Lung (tissue), 11 donors: ENCODE measurements at regions not wholly inside any gene's neighbourhood (a gene's known extent, or its start where the extent isn't known, plus 50 kb on each side); places are given as distances from the start of the nearest gene placed in this dataset.

ENCODE experiments used
- ATAC-seq: fragments of 200-7000 bp; cut with Tn5 transposase; one replicate; pipeline ENCODE4 v1.9.1; 2020; ENCODE audit warnings: moderate number of reproducible peaks; ENCODE audit not compliant: insufficient read depth, low FRiP score
- DNase-seq, 3 donors: peaks; one replicate each; pipeline ENCODE4 v3.0.0-alpha.2; 2013 to 2017
- H3K27ac ChIP-seq, 2 donors: one replicate each; pipeline ENCODE4 v1.5.1; 2013; ENCODE audit warnings: mild to moderate bottlenecking in 2 of 2, moderate library complexity in 2 of 2, control low read depth in 1 of 2, inconsistent platforms in 1 of 2, low read depth in 1 of 2, low read length in 1 of 2
- H3K27me3 ChIP-seq, 3 donors: one replicate each; pipeline ENCODE4 v1.5.1; 2013; ENCODE audit warnings: low read length in 2 of 3; ENCODE audit not compliant: control insufficient read depth in 3 of 3, insufficient read depth in 3 of 3
- H3K36me3 ChIP-seq, 4 donors: one replicate each; pipeline ENCODE4 v1.5.1; 2013; ENCODE audit warnings: low read length in 4 of 4, mild to moderate bottlenecking in 1 of 4, moderate library complexity in 1 of 4; ENCODE audit not compliant: control insufficient read depth in 4 of 4, insufficient read depth in 4 of 4
- H3K4me1 ChIP-seq, 5 donors: one replicate each; pipeline ENCODE4 v1.5.1; 2013; ENCODE audit warnings: low read length in 5 of 5, mild to moderate bottlenecking in 2 of 5, moderate library complexity in 1 of 5; ENCODE audit not compliant: control insufficient read depth in 5 of 5, insufficient read depth in 5 of 5
- H3K4me3 ChIP-seq: one replicate; pipeline ENCODE4 v1.5.1; 2013; ENCODE audit warnings: mild to moderate bottlenecking, control low read depth, moderate library complexity
- H3K9ac ChIP-seq, 2 donors: one replicate each; pipeline ENCODE4 v1.5.1; 2013; ENCODE audit warnings: low read length in 2 of 2, control low read depth in 1 of 2; ENCODE audit not compliant: insufficient read depth in 1 of 2
- H3K9me3 ChIP-seq, 4 donors: one replicate each; pipeline ENCODE4 v1.5.1; 2013; ENCODE audit warnings: low read length in 3 of 4, mild to moderate bottlenecking in 1 of 4, moderate library complexity in 1 of 4; ENCODE audit not compliant: control insufficient read depth in 4 of 4, insufficient read depth in 3 of 4
- WGBS, 2 donors: extraction: QIAGEN DNeasy Blood & Tissue Kit; methylation state at CpG; one replicate each; pipeline ENCODE4 v1.1.7; 2013; 5-methylcytosine and 5-hydroxymethylcytosine counted together
- TF ChIP-seq, protein P1 (sequence below): IDR thresholded peaks from 2 replicates; pipeline ENCODE4 v1.5.1; 2012; ENCODE audit warnings: mild to moderate bottlenecking; ENCODE audit errors: control extremely low read depth, extremely low read depth
- donor health status: control.
- donor health status: control.
- donor health status: Bipolar disorder and iron deficiency.
- donor health status: healthy.
- donor health status: DM: yes; HTN: yes; CAD: no.

DNA sequence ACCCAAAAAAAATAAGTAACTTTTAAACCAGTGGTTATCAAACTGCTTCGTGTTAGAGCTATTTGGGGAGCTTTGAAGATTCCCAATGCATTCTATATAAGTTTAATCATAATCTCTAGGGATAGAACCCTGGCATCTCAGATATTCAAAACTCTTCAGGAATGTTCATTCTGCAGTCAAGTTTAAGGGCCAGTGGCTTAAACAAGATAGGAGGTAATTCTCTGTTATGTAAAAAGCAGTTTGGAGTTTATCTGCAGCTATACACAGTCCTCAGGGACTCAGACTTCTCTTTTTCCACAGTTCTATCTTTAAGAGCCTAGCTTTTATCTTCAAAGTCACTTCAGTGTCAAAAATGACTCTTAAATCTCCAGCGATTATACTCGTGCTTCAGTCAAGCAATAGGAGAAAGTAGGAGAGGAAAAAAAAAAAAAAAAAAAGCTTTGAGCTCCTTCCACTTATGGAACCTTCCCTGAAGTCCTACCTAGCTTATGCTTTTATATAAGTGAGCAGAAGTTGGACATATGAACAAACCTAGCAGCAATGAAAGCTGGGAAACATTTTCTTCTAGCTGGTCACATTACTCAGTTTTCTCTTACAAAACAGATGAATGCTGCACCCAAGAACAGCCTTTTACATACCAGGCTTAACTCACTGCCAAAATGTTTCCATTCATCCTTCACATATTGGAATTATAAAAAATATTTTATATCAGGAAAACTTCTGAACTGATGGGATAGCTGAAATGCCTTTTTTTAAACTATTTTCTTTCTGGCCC, 302.8 kb downstream of the FSCB start:
- ATAC-seq (no peak), DNase-seq (peak in 1 of 3 donors; percentile 11)
- H3K4me1 ChIP-seq, result no peaks in the 10 kb centered on the region
- no peaks in the 10 kb centered on the region for H3K27me3 ChIP-seq
- TF ChIP-seq, protein P1, sequence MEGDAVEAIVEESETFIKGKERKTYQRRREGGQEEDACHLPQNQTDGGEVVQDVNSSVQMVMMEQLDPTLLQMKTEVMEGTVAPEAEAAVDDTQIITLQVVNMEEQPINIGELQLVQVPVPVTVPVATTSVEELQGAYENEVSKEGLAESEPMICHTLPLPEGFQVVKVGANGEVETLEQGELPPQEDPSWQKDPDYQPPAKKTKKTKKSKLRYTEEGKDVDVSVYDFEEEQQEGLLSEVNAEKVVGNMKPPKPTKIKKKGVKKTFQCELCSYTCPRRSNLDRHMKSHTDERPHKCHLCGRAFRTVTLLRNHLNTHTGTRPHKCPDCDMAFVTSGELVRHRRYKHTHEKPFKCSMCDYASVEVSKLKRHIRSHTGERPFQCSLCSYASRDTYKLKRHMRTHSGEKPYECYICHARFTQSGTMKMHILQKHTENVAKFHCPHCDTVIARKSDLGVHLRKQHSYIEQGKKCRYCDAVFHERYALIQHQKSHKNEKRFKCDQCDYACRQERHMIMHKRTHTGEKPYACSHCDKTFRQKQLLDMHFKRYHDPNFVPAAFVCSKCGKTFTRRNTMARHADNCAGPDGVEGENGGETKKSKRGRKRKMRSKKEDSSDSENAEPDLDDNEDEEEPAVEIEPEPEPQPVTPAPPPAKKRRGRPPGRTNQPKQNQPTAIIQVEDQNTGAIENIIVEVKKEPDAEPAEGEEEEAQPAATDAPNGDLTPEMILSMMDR, result no peak
- H3K27ac ChIP-seq, result no peak overlapping the region
- H3K9ac ChIP-seq, result no peak overlapping the region
- H3K9me3 ChIP-seq, result no peaks in the 10 kb centered on the region
- H3K36me3 ChIP-seq, result no peaks in the 10 kb centered on the region
- 20 to 61% methylated on average over 3 of the region's 3 CpGs for WGBS, 2 donors
- H3K4me3 ChIP-seq, result no peak overlapping the region

DNA sequence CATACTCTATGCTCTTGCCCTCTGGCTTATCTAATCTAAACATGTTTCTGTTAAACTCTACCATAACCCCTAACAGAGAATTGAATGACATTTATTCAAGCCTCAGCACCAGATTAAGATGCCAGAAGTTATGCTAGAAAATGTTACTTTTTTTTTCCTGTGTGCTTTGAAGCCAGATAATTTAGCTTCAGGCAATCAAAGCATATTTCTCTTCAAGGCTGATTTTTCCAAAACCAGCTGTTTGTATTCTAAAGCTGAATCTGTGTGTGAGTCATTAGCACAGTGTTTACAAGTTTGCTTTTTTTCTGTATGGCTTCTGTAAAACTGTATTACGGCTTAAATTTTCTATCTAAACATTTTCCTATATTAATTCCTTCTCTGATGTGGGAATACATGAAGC, 326.1 kb downstream of the FSCB start:
- Histone ChIP-seq H3K4me3 (no peak overlapping the region), H3K9me3 (no peaks in the 10 kb centered on the region), H3K27ac (no peak overlapping the region), H3K4me1 (peaks cover 0 to 3% (median 0%) of the 10 kb centered on the region in 5 donors), H3K9ac (no peak overlapping the region), H3K27me3 (no peaks in the 10 kb centered on the region), H3K36me3 (no peaks in the 10 kb centered on the region)
- WGBS, 2 donors, result 61 to 66% methylated on average over 1 of the region's 1 CpG
- TF ChIP-seq, protein P1, result no peak
- ATAC-seq (no peak), DNase-seq (peak in 2 of 3 donors; percentile 52 to 57)

DNA sequence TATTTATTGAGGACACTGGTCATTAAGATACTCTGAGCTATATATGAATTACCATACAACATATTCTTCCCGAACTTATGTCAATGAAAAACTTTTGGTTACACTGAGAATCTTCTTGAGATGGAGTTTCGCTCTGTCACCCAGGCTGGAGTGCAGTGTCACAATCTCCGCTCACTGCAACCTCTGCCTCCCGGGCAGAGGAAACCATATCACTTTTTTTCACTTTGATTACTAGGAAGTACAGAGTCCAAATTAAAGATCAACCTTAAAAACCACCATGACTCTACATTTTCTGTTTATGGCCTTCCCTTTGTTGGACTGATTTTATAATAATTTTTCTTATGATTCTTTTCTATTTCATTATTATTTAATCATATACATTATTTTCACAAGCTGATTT, 336.5 kb downstream of the FSCB start:
- no peaks in the 10 kb centered on the region for H3K9me3 ChIP-seq
- TF ChIP-seq, protein P1, result no peak
- no peak overlapping the region for H3K9ac ChIP-seq
- H3K36me3 ChIP-seq, result no peaks in the 10 kb centered on the region
- DNase-seq, result no peak
- H3K27me3 ChIP-seq, result no peaks in the 10 kb centered on the region
- H3K4me1 ChIP-seq, result peaks cover 0 to 6% (median 0%) of the 10 kb centered on the region in 5 donors
- ATAC-seq, result no peak
- WGBS, 2 donors, result 51 to 58% methylated on average over 4 of the region's 4 CpGs
- H3K27ac ChIP-seq, result no peak overlapping the region
- no peak overlapping the region for H3K4me3 ChIP-seq
